Tibial artery (tissue), 4 donors: ENCODE measurements at regions not wholly inside any gene's neighbourhood (a gene's known extent, or its start where the extent isn't known, plus 50 kb on each side); places are given as distances from the start of the nearest gene placed in this dataset.

ENCODE experiments used
- DNase-seq, 2 donors: peaks; one replicate each; pipeline ENCODE4 v3.0.0-alpha.2; 2019
- H3K27ac ChIP-seq, 2 donors: fragments of 200-600 bp; sonication (generic) in 1 of 2; 1 replicate in 1 of 2; 2 replicates in 1 of 2; pipeline ENCODE4 v1.5.1; 2018 to 2019; ENCODE audit warnings: mild to moderate bottlenecking in 1 of 2
- H3K27me3 ChIP-seq, 2 donors: fragments of 200-600 bp; sonication (generic) in 1 of 2; one replicate each; pipeline versions ENCODE4 v1.5.1 to v1.6.0; 2016 to 2019
- H3K36me3 ChIP-seq, 3 donors: fragments of 200-600 bp; sonication (generic) in 2 of 3; one replicate each; pipeline ENCODE4 v1.5.1; 2016 to 2019; ENCODE audit warnings: mild to moderate bottlenecking in 2 of 3
- H3K4me1 ChIP-seq, 4 donors: fragments of 200-600 bp; sonication (generic) in 2 of 4; 1 replicate in 3 of 4; 2 replicates in 1 of 4; pipeline ENCODE4 v1.5.1; 2016 to 2019
- H3K4me3 ChIP-seq, 2 donors: fragments of 200-600 bp; sonication (generic) in 1 of 2; 1 replicate in 1 of 2; 2 replicates in 1 of 2; pipeline ENCODE4 v1.5.1; 2018 to 2019; ENCODE audit warnings: mild to moderate bottlenecking in 2 of 2
- H3K9me3 ChIP-seq, 3 donors: fragments of 200-600 bp; sonication (generic) in 1 of 3; one replicate each; pipeline ENCODE4 v1.5.1; 2016 to 2019
- CTCF ChIP-seq, 2 experiments: fragments of 200-600 bp in 1 of 2; fragments of 450-650 bp in 1 of 2; IDR thresholded peaks; one replicate each; pipeline ENCODE4 v1.5.1; 2017 to 2019; ENCODE audit warnings: antibody characterized with exemption in 2 of 2, mild to moderate bottlenecking in 1 of 2, moderate library complexity in 1 of 2
- intact Hi-C: fragments of 100-400 bp; cut with DNase I; formaldehyde crosslinking; loops from one replicate; pipeline ENCODE4 v1.15.0; 2023; ENCODE audit warnings: low total_unique reads

GRCh38 chr5:142387024-142387682 is 62.3 kb upstream of the SPRY4 start:
- no peaks in the 10 kb centered on the region for H3K27me3 ChIP-seq
- intact Hi-C loops = no loop called here
- no peak overlapping the region for H3K27ac ChIP-seq
- H3K36me3 ChIP-seq = no peaks in the 10 kb centered on the region
- no peak for TF ChIP-seq CTCF (IDR thresholded peaks at IDR 0.05)
- peaks cover 0 to 15% (median 12%) of the 10 kb centered on the region in 4 donors for H3K4me1 ChIP-seq
- no peaks in the 10 kb centered on the region for H3K9me3 ChIP-seq
- no peak overlapping the region for H3K4me3 ChIP-seq
- DNase-seq = no peak

DNA sequence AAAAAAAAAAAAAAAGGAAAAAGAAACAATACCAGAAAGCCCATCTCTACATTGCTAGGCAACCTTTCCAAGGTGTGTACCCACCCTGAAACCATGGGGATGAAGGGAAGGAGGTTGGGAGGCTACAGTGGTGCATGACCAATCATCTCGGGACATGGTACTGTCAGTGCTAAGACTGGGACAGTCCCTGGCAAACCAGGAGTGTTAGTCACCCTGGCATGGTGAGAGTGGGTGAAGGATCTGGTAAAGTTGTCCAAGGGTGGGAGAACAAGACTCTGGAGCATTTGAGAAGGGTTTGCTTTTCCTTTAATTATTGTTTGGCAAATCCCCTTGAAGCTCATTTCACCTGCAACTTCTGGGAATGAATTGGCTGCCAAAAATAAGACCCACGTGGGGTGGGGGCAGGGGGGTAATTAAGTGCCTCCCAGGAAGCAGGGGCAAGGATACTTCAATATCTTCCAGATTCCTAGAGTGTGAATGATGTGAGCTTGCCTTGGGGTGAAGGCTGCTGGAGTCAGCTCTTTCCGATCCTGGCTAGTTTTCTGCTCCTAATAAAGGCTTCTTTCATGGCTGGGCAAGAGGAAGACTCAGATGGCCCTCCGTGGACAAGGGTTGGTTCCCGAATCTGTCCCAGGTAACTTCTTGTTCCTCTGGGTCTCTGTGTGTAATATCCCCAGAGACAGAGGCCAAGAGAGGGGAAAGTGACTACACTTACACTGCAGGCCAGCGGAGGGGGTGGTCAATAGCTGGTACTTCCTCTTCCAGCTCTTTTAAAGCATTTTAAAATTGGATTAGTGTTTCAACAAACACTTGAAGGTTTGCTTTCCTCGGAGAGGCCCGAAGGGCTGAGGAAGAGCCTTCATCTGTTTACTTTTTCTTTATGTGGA is 61.6 kb upstream of the SPRY4 start:
- Histone ChIP-seq H3K4me1 (peaks cover 0 to 15% (median 12%) of the 10 kb centered on the region in 4 donors), H3K27ac (no peak overlapping the region), H3K4me3 (no peak overlapping the region), H3K27me3 (no peaks in the 10 kb centered on the region), H3K36me3 (no peaks in the 10 kb centered on the region), H3K9me3 (no peaks in the 10 kb centered on the region)
- intact Hi-C loops = no loop called here
- no peak for TF ChIP-seq CTCF (IDR thresholded peaks at IDR 0.05)
- DNase-seq = no peak

DNA sequence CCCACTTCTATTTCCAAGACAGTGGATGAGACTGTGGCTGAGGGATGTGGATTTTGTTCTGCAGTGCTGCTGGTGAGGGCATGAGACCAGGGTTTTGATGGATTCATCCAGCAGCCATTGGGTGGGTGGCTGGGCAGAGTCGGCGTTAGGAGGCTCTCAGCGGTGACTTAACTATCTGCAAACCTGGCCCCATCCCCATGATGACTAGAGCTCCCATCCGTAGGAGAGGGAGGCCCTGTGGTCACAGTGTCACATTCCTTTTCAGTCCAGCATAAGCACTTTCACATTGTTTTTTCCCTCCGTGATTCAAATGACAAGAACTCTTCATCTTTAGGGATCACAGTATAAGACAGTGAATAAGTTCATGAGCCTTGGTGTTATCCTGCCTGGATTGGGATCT is 60.4 kb upstream of the SPRY4 start:
- no peak overlapping the region for H3K27ac ChIP-seq
- intact Hi-C loops = no loop called here
- H3K4me1 ChIP-seq = peaks cover 0 to 12% (median 8%) of the 10 kb centered on the region in 4 donors
- H3K36me3 ChIP-seq = no peaks in the 10 kb centered on the region
- no peak for DNase-seq
- H3K27me3 ChIP-seq = no peaks in the 10 kb centered on the region
- TF ChIP-seq CTCF (IDR thresholded peaks at IDR 0.05) = no peak
- H3K9me3 ChIP-seq = no peaks in the 10 kb centered on the region
- H3K4me3 ChIP-seq = no peak overlapping the region

GRCh38 chr5:142384014-142384413 is 59.2 kb upstream of the SPRY4 start:
- TF ChIP-seq CTCF (IDR thresholded peaks at IDR 0.05) = no peak
- no peaks in the 10 kb centered on the region for H3K9me3 ChIP-seq
- intact Hi-C loops = no loop called here
- H3K4me3 ChIP-seq = no peak overlapping the region
- no peaks in the 10 kb centered on the region for H3K36me3 ChIP-seq
- H3K27me3 ChIP-seq = no peaks in the 10 kb centered on the region
- no peak overlapping the region for H3K27ac ChIP-seq
- no peak for DNase-seq
- peaks cover 0 to 3% (median 0%) of the 10 kb centered on the region in 4 donors for H3K4me1 ChIP-seq

DNA sequence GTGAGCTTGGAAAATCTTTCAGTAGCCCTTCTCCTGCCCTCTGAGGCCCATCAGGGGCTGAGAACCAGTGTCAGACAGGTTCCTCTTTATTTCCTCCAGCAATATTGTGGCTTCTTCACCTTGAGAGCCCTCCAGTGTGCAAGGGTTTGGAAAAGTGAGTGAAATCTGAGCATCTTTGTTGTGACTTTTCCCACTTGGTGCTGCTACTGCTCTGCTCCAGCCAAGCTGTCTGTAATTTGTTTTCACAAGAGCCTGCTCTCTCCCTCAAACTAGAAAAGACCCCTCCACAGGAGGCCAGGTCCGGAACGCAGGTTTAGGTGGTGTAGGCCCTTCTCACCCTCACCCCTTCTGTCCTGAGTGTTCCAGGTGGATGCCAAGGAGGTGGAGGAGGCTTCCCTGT is 57.4 kb upstream of the SPRY4 start:
- no peak for TF ChIP-seq CTCF (IDR thresholded peaks at IDR 0.05)
- H3K27me3 ChIP-seq = no peaks in the 10 kb centered on the region

More for the DNA sequence above, 57.4 kb upstream of the SPRY4 start:
- Histone ChIP-seq H3K36me3 (no peaks in the 10 kb centered on the region), H3K27ac (no peak overlapping the region), H3K4me1 (peaks cover 0 to 3% (median 0%) of the 10 kb centered on the region in 4 donors), H3K4me3 (no peak overlapping the region), H3K9me3 (no peaks in the 10 kb centered on the region)
- no peak for DNase-seq
- intact Hi-C loops = no loop called here
